ENCODE measurements at regions not wholly inside any gene's neighbourhood (a gene's known extent, or its start where the extent isn't known, plus 50 kb on each side); places are given as distances from the start of the nearest gene placed in this dataset.

- TF ChIP-seq, protein P1, sequence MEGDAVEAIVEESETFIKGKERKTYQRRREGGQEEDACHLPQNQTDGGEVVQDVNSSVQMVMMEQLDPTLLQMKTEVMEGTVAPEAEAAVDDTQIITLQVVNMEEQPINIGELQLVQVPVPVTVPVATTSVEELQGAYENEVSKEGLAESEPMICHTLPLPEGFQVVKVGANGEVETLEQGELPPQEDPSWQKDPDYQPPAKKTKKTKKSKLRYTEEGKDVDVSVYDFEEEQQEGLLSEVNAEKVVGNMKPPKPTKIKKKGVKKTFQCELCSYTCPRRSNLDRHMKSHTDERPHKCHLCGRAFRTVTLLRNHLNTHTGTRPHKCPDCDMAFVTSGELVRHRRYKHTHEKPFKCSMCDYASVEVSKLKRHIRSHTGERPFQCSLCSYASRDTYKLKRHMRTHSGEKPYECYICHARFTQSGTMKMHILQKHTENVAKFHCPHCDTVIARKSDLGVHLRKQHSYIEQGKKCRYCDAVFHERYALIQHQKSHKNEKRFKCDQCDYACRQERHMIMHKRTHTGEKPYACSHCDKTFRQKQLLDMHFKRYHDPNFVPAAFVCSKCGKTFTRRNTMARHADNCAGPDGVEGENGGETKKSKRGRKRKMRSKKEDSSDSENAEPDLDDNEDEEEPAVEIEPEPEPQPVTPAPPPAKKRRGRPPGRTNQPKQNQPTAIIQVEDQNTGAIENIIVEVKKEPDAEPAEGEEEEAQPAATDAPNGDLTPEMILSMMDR (IDR thresholded peaks at IDR 0.05): no peak
- Histone ChIP-seq H3K4me1 (ENCODE audit: control insufficient read depth in 1 of 2, insufficient read depth in 1 of 2, low read depth in 1 of 2, low read length in 1 of 2) (no peaks in the 10 kb centered on the region), H3K27ac (no peak overlapping the region), H3K4me3 (ENCODE audit: low read depth in 1 of 2, low read length in 1 of 2) (no peak overlapping the region), H3K36me3 (no peaks in the 10 kb centered on the region), H3K27me3 (peaks cover 5% of the 10 kb centered on the region), H3K9me3 (no peaks in the 10 kb centered on the region)
Measured at GRCh38 chr6:33950472-33950881, 146.7 kb upstream of the MLN start.

DNA sequence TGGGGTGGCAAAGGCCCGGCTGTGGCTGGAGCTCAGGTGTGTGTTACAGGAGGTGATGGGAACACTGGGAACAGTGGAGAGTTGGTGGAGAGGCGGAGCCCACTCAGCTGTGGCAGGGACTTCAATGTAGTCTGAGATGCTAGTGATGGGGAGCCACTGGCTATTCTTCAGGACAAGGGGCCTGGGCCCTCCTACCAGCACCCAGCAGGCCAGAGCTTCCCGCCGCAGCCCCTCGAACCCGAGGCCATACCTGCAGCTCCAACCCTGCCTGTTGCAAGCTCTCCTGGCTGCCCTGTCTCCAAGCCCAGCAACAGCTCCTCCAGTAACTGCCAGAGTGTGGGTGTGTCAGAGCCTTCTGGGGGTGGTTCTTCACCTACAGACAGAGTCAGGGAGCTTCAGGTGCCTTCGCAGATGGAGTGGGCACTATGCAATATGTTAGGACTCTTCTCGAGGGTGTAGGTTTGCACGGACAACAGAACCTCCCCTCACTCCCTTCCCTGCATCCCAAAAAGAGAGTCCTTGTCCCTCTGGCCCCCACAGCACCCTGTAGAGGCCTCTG, 146.2 kb upstream of the MLN start:
- no peak overlapping the region for H3K4me3 ChIP-seq (ENCODE audit: low read depth in 1 of 2, low read length in 1 of 2)
- H3K36me3 ChIP-seq: no peaks in the 10 kb centered on the region
- H3K27me3 ChIP-seq: peaks cover 5% of the 10 kb centered on the region
- no peaks in the 10 kb centered on the region for H3K4me1 ChIP-seq (ENCODE audit: control insufficient read depth in 1 of 2, insufficient read depth in 1 of 2, low read depth in 1 of 2, low read length in 1 of 2)
- TF ChIP-seq, protein P1 (IDR thresholded peaks at IDR 0.05): no peak
- H3K9me3 ChIP-seq: no peaks in the 10 kb centered on the region
- no peak overlapping the region for H3K27ac ChIP-seq

- Histone ChIP-seq H3K4me3 (ENCODE audit: low read depth in 1 of 2, low read length in 1 of 2) (no peak overlapping the region), H3K27me3 (peaks cover 5% of the 10 kb centered on the region), H3K36me3 (no peaks in the 10 kb centered on the region), H3K4me1 (ENCODE audit: control insufficient read depth in 1 of 2, insufficient read depth in 1 of 2, low read depth in 1 of 2, low read length in 1 of 2) (no peaks in the 10 kb centered on the region), H3K9me3 (no peaks in the 10 kb centered on the region), H3K27ac (no peak overlapping the region)
- TF ChIP-seq, protein P1 (IDR thresholded peaks at IDR 0.05): no peak
Measured at GRCh38 chr6:33949111-33949510, 145.3 kb upstream of the MLN start.

DNA sequence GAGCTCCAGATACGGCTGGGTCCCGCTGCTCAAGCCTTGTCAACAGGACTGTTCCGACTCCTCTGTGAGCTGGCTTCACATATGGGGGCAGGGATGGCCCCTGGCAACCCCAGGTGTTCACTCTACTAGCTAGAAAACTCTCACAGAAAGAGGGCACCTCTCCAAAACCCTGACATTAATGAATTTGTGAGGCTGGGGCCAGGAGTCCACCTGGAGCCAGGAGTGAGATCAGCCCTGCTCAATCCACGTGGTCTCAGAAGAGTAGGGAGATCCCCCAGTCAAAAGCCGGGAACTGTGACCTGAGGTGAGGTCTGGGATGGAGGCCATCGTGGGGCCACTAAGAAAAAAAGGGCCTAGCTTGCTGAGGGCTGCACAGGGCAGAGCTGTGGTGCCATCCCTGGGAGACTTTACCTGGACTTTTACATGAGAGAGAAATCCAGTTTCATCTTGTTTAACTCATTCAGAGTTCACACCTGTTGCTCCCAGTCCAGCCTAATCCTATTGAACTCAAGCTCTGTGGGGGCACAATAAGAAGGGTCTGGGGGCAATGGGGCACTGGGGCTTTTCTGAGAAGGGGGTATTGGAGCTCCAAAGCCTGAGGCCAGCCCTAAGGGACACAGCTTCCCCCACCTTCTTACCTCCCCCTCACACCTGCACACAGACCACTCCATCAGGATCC, 144.3 kb upstream of the MLN start:
- H3K27ac ChIP-seq: no peak overlapping the region
- H3K4me1 ChIP-seq (ENCODE audit: control insufficient read depth in 1 of 2, insufficient read depth in 1 of 2, low read depth in 1 of 2, low read length in 1 of 2): no peaks in the 10 kb centered on the region
- H3K36me3 ChIP-seq: no peaks in the 10 kb centered on the region
- no peak overlapping the region for H3K4me3 ChIP-seq (ENCODE audit: low read depth in 1 of 2, low read length in 1 of 2)
- no peaks in the 10 kb centered on the region for H3K9me3 ChIP-seq
- TF ChIP-seq, protein P1 (IDR thresholded peaks at IDR 0.05): no peak
- peaks cover 5% of the 10 kb centered on the region for H3K27me3 ChIP-seq

DNA sequence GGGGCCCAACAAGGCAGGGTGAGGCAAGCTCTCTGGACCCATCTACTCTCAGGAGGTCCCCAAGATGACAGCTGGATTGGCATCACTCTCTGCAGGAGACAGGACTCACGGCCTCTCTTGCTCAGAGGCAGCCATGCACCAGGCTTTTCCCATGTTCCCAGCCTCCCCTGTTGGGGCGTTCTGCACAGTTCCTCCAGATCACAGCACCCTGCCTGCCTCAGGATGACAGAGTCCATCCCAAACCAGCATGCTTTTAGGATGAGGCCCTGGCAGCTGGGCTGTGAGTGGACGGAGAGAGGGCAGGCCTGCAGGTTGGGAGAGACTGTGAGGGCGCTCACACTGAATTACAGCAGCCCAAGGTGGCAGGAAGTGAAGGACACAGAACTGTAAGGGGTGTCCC, 143.2 kb upstream of the MLN start:
- no peaks in the 10 kb centered on the region for H3K9me3 ChIP-seq
- H3K4me3 ChIP-seq (ENCODE audit: low read depth in 1 of 2, low read length in 1 of 2): no peak overlapping the region
- TF ChIP-seq, protein P1 (IDR thresholded peaks at IDR 0.05): no peak
- no peak overlapping the region for H3K27ac ChIP-seq
- no peaks in the 10 kb centered on the region for H3K27me3 ChIP-seq
- H3K4me1 ChIP-seq (ENCODE audit: control insufficient read depth in 1 of 2, insufficient read depth in 1 of 2, low read depth in 1 of 2, low read length in 1 of 2): no peaks in the 10 kb centered on the region
- no peaks in the 10 kb centered on the region for H3K36me3 ChIP-seq
